ENCODE measurements at regions not wholly inside any gene's neighbourhood (a gene's known extent, or its start where the extent isn't known, plus 50 kb on each side); places are given as distances from the start of the nearest gene placed in this dataset.
"Not testable (repeated sequence)": the region's sequence is repeated elsewhere in the genome, so short reads cannot be mapped to it uniquely, and the experiment has no call there.

DNA sequence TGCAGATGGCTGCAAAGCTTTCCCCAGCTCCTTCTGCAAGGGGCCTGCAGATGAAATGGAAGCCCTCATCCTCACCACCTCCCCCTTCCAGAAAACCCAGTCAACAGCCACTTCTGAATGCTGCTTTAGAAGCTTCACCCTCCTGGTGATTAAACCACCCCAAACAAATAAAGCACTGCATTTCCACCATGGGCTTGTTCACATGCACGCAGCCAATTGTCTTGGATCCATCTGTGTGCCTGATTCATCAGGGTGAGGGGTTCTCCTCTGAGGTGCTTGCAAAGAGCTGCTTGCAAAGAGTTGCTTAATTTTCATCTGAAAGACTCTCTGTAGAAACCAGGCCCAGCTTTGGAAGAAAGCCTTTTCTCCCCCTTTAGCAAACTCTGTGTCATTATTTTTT lies 184.0 kb upstream of the OSBPL11 start:
- DNase-seq (ENCODE audit: low spot score); in situ Hi-C loops (cut with HindIII; ENCODE audit: low sequenced_read_pairs): not testable (repeated sequence)

DNA sequence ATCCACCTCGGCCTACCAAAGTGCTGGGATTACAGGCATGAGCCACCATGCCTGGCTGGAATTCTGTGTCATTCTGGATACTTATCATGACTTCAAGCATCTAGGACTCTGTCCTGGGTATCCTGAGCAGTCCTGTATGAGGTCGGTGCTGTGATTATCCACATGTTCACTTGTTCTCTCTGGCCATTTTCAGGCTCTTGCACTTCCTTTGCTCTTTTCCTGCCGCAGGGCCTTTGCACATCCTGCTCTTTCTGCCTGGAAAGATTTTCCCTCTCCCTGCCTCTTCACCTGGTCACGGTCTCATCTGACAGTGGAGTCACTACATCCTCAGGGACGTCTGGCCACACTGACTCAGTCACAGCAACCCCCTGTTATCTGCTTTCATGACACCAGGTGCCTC lies 184.6 kb upstream of the OSBPL11 start:
- DNase-seq (ENCODE audit: low spot score); in situ Hi-C loops (cut with HindIII; ENCODE audit: low sequenced_read_pairs): not testable (repeated sequence)

DNA sequence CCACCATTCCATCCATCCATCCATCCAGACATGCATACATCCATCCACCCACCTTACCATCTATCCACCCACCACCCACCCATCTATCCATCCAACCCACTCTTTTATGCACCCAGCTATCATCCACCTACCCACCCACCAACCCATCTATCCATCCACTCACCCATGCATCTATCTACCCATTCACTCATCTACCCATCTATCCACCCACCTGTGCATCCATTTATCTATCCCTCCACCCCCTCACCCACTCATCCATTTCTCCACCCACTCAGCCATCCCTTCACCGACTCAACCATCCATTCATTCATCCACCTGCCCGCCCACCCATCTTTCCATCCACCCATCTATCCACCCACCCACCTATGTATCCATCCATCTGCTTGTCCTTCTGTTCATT lies 186.4 kb upstream of the OSBPL11 start:
- in situ Hi-C loops (cut with HindIII; ENCODE audit: low sequenced_read_pairs); DNase-seq (ENCODE audit: low spot score): not testable (repeated sequence)

DNA sequence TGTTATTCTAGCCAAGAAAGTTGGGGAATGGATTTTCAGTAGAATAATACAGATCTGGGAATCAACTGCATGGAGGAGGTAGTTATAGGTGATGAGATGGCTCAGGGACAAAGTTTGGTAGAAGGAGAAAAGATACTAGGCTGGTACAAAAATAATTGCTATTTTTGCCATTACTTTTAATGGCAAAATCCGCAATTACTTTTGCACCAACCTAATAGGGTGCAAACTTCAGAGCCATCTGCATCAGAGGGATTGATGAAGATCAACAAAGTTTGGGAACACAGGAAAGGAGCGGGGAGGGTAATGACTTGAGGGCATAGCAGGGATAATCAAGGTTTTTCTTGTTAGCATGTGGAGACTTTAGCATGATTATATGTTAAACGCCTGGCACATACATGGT lies 178.7 kb upstream of the ROPN1B start:
- in situ Hi-C loops (cut with HindIII; ENCODE audit: low sequenced_read_pairs), result not testable (repeated sequence)

DNA sequence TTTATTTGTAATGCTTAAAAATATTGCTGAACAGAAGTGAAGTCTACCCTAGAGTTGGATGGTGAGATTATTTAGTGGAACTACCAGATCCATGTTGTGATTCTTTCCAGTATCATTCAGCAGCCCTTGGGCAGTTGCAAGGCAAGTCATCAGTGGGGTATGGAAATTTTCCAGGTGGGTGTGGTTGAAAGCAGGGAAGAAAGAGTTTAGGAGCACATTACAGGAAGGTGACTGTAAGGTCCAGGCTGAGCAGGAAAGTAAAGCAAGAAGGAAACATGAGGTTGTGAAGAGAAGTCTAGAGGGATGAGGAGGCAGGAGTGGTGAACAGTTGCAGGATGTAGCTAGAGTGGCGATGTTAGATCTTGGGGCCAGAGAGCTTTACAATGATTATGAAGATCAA lies 178.0 kb upstream of the ROPN1B start:
- DNase-seq (ENCODE audit: low spot score); in situ Hi-C loops (cut with HindIII; ENCODE audit: low sequenced_read_pairs): not testable (repeated sequence)

More for the DNA sequence above, 178.7 kb upstream of the ROPN1B start:
- DNase-seq (ENCODE audit: low spot score), result not testable (repeated sequence)

DNA sequence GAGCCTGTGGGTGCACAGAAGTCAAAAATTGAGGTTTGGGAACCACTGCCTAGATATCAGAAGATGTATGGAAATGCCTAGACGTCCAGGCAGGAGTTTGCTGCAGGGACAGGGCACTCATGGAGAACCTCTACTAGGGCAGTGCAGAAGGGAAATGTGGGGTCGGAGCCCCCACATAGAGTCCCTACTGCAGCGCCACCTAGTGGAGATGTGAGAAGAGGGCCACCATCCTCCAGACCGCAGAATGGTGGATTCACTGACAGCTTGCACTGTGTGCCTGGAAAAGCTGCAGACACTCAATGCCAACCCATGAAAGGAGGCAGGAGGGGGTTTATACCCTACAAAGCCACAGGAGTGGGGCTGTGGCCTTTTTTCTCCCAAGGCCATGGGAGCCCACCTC lies 159.0 kb upstream of the ROPN1B start:
- DNase-seq (ENCODE audit: low spot score); in situ Hi-C loops (cut with HindIII; ENCODE audit: low sequenced_read_pairs): not testable (repeated sequence)

DNA sequence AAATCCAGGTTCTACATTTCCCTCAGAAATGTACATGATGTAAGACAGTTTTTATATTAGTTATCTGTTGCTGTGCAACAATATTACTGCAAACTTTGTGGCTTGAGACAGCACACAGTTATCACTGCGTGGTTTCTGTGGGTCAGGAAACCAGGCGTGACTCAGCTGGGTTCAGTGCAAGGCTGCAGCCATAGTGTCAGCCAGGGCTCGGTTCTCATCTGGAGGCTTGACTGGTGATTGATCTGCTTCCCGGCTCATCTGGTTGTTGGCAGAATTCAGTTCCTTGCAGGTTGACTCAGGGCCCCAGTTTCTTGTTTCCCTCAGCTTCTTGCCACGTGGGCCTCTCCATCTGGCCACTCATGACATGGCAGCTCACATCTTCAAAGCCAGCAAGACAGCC lies 146.8 kb upstream of the ROPN1B start:
- in situ Hi-C loops (cut with HindIII; ENCODE audit: low sequenced_read_pairs); DNase-seq (ENCODE audit: low spot score): not testable (repeated sequence)

DNA sequence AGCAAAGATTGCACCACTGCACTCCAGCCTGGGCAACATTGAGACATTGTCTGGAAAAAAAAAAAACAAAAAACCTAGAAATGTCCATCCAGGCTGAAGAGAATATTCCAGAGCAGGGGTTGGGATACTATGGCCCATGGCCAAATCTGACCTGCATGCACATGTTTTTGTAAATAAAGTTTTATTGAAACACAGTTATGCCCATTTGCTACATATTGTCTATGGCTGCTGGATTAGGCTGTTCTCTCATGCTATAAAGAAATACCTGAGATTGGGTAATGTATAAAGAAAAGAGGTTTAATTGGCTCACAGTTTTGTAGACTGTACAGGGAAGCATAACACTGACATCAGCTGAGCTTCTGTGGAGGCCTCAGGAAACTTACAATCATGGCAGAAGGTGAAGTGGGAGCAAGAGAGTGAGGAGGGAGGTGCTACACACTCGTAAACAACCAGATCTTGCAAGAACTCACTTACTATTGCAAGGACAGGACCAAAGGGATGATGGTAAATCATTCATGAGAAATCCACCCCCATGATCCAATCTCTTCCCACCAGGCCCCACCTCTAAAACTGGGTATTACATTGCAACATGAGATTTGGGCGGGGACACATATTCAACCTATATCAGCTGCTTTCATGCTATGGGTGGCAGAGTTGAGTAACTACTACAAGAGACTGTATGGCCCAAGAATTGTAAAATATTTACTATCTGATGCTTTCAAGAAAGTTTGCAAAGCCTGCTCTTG lies 137.8 kb upstream of the ROPN1B start:
- DNase-seq (ENCODE audit: low spot score); in situ Hi-C loops (cut with HindIII; ENCODE audit: low sequenced_read_pairs): not testable (repeated sequence)

DNA sequence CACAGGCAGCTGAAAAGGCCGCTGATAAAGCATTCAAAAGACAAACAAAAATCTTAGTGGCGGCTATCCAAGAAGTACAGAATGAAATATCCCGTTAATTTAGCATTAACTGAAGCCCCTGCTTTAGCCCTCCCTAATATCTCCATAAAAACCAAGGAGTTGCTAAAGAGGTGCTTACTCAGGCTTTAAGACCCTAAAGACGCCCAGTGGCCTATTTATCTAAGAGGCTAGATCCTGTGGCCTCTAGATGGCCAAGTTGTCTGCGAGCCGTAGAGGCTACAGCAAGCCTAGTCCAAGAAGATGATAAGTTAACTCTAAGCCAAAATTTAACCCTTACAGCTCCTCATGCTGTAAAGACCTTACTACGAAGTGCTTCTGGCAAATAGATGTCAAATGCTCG lies 133.4 kb upstream of the ROPN1B start:
- DNase-seq (ENCODE audit: low spot score); in situ Hi-C loops (cut with HindIII; ENCODE audit: low sequenced_read_pairs): not testable (repeated sequence)

DNA sequence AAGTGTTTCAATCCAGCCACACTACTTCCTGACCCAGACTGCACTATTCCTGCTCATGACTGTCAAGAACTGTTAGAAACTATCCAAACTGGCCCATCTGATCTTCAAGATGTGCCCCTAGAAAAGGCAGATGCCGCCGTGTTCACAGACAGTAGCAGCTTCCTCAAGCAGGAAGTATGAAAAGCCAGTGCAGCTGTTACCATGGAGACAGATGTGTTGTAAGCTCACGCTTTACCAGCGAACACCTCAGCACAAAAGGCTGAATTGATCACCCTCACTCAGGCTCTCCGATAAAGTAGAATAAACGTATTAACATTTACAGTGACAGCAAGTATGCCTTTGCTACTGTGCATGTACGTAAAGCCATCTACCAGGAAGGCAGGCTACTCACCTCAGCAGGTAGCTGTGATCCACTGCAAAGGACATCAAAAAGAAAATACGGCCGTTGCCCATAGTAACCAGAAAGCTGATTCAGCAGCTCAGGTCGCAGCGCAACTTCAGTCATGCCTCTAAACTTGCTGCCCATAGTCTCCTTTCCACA lies 132.9 kb upstream of the ROPN1B start:
- DNase-seq (ENCODE audit: low spot score); in situ Hi-C loops (cut with HindIII; ENCODE audit: low sequenced_read_pairs): not testable (repeated sequence)

DNA sequence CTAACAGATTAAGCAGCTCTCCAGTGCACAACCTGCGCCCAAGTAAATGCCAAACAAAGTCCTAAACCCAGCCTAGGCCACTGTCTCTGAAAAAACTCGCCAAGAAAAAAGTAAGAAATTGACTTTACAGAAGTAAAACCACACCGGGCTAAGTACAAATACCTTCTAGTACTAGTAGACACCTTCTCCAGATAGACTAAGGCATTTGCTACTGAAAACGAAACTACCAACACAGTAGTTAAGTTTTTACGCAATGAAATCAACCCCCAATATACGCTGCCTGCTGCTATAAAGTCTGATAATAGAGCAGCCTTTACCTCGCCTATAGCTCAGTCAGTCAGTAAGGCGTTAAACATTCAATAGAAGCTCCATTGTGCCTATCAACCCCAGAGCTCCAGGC lies 132.2 kb upstream of the ROPN1B start:
- in situ Hi-C loops (cut with HindIII; ENCODE audit: low sequenced_read_pairs); DNase-seq (ENCODE audit: low spot score): not testable (repeated sequence)

DNA sequence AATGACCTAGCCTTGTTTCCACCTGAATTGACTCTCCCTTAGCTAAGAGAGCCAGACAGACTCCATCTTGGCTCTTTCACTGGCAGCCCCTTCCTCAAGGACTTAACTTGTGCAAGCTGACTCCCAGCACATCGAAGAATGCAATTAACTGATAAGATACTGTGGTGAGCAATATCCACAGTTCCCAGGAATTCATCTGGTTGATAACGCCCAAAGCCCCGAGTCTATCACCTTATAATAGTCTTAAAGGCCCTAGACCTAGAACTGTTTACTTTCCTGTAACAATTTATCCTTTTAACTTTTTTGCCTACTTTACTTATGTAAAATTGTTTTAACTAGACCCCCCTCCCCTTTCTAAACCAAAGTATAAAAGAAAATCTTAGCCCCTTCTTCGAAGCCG lies 130.1 kb upstream of the ROPN1B start:
- in situ Hi-C loops (cut with HindIII; ENCODE audit: low sequenced_read_pairs); DNase-seq (ENCODE audit: low spot score): not testable (repeated sequence)

DNA sequence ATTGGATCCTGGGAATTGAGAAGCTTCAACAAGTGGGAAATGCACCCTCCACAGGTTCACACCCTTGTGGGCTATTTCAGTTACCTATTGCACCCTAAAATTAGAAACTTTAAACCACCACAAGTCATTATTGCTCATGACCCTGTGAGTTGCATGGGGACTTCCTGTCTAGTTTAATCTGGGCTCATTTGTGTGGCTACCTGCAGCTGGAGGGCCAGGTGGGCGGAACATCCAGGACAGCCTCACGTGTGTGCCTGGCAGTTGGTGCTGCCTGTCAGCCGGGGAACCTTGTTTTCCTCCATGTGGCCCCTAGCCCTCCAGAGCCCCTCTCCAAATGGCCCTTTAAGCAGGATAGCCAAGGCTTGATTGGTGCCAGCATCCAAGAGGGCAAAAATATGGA lies 128.5 kb upstream of the ROPN1B start:
- in situ Hi-C loops (cut with HindIII; ENCODE audit: low sequenced_read_pairs); DNase-seq (ENCODE audit: low spot score): not testable (repeated sequence)

DNA sequence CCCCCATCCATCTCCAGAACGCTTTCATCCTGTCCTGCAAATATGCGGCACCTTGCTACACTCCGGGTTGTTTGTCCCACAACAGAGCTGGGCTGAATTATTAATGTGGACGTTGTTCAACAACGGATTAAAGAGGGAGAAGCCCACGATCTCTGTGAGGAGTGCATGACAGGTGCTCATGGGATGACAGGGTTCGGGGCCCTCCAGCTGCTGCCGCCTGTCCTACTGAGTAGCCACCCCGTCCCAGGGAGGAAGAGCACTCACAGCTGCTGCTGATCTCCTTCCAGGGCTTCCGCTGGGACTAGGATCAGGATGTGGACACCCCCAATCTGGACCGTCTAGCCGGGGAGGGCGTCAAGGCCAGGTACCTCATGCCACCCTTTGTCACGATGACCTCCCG lies 121.0 kb upstream of the ROPN1B start:
- in situ Hi-C loops (cut with HindIII; ENCODE audit: low sequenced_read_pairs); DNase-seq (ENCODE audit: low spot score): not testable (repeated sequence)

DNA sequence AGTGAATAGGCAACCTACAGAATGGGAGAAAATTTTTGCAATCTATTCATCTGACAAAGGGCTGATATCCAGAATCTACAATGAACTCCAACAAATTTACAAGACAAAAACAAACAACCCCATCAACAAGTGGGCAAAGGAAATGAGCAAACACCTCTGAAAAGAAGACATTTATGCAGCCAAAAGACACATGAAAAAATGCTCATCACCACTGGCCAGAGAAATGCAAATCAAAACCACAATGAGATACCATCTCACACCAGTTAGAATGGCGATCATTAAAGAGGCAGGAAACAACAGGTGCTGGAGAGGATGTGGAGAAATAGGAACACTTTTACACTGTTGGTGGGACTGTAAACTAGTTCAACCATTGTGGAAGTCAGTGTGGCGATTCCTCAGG lies 114.0 kb upstream of the ROPN1B start:
- DNase-seq (ENCODE audit: low spot score); in situ Hi-C loops (cut with HindIII; ENCODE audit: low sequenced_read_pairs): not testable (repeated sequence)

DNA sequence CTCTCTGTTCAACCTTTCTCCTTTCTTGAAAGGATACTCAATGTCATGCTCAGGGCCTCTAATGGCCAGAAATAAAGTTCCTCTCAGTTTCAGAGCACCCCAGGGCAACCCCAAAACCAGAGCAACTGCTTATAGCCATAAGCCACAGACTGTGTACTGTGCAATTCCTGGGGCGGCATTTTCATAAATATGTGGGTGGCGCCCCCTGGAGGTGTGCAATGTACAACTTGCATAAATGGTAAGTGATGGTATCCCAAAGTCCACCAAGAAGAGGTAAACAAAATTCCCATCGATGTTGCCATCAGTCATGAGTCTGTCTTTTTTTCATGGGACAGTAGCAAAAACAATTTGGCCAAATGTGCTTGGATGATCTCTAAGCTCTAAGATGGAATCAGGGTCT lies 108.4 kb upstream of the ROPN1B start:
- DNase-seq (ENCODE audit: low spot score); in situ Hi-C loops (cut with HindIII; ENCODE audit: low sequenced_read_pairs): not testable (repeated sequence)

DNA sequence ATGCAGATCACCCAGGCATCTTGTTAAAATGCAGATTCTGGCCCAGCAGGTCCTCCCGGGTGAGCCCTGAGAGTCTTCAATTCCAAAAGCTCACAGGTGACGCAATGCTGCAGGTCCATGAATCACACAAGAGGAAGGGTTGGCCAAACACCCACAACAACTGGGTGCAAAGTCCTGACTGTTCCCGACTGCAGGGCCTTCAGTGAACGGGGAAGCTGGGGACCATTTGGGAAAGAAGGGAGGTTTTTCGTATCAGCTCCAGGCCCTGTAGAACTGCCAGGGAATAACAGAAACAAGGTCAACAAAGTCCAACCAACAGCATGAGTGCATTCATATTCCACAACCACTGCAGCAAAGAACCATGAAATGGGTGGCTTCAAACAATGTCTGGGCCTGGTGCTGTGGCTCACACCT lies 106.1 kb upstream of the ROPN1B start:
- in situ Hi-C loops (cut with HindIII; ENCODE audit: low sequenced_read_pairs); DNase-seq (ENCODE audit: low spot score): not testable (repeated sequence)

DNA sequence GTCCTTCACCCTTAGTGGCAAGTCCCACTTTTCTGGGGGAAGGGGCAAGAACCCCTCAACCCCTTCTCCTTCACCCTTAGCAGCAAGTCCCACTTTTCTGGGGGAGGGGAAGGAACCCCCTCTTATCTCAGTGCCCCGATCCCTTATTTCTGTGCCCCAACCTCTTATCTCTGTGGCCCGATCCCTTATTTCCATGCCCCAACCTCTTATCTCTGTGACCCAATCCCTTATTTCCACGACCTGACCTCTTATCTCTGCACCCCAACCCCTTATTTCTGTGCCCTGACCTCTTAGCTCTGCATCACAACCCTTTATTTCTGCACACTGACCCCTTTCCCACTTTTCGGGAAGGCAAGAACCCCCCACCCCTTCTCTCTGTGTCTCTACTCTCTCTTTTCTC lies 104.4 kb upstream of the ROPN1B start:
- in situ Hi-C loops (cut with HindIII; ENCODE audit: low sequenced_read_pairs); DNase-seq (ENCODE audit: low spot score): not testable (repeated sequence)

DNA sequence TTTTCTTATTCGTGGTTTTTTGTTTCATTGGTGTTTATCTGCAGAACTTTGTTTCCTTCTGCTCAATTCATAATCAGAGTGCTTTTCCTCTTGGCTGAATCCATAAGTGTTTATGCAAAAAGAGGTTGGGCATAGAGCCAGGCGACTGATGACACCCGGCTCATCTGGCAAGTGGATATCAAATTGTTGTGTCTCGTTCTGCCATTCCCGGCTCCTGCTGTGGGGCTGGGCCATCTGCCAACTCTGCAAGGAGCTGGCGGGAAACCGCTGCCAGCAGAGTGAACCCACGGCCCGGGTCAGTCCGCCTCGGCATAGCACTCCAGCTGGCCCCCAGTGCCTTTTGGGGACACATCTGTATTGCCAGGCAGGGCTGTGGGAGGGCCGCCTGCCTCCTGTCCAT lies 83.0 kb upstream of the ROPN1B start:
- in situ Hi-C loops (cut with HindIII; ENCODE audit: low sequenced_read_pairs), result not testable (repeated sequence)
- peak; percentile 29 for DNase-seq (ENCODE audit: low spot score)

DNA sequence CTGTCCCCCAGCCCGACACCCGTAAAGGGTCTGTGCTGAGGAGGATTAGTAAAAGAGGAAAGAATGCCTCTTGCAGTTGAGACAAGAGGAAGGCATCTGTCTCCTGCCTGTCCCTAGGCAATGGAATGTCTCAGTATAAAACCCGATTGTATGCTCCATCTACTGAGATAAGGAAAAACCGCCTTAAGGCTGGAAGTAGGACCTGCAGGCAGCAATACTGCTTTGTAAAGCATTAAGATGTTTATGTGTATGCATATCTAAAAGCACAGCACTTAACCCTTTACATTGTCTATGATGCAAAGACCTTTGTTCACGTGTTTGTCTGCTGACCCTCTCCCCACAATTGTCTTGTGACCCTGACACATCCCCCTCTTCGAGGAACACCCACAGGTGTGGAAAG lies 69.8 kb upstream of the ROPN1B start:
- DNase-seq (ENCODE audit: low spot score); in situ Hi-C loops (cut with HindIII; ENCODE audit: low sequenced_read_pairs): not testable (repeated sequence)

DNA sequence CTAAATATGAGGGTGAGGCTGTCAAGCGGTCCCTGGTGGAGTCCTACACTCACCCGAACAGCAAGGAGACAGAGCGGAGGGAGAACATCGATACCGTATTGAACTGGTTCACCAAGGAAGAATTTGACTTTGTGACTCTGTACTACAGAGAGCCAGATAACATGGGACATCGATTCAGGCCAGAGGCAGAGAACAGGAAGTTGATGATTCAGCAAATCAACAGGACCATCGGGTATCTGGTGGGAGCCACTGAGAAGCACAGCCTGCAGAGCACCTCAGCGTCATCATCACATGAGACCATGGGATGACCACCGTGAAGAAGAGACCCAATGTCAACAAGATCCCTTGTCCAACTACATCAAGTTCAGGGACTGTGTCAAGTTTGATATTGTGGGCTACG lies 67.5 kb upstream of the ROPN1B start:
- DNase-seq (ENCODE audit: low spot score); in situ Hi-C loops (cut with HindIII; ENCODE audit: low sequenced_read_pairs): not testable (repeated sequence)

Data from G401 (cell line).